ENCODE measurements at regions not wholly inside any gene's neighbourhood (a gene's known extent, or its start where the extent isn't known, plus 50 kb on each side); places are given as distances from the start of the nearest gene placed in this dataset.

DNA sequence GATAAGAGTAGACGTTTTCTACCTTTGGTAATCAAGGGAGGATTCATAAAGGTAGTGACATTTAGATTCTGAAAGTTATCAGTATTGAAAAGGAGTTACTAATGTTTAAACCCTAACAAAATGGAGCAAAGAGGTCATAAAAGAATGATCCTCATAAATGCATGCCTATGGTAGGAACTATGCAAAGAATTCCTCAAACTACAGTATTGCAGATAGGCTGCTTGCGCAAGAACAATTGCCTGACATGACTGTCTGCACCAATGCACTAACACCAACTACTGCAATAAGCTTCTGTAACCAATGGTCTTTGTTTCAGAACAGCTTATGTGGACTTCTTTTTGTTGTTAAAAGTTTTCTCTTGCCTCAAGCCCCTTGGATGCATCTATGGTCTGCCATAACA, 597.3 kb upstream of the ADGRL4 start:
- TF ChIP-seq POLR2AphosphoS5 (IDR thresholded peaks at IDR 0.05): no peak
- TF ChIP-seq CTCF (IDR thresholded peaks at IDR 0.05): no peak
- no peak for TF ChIP-seq EP300 (IDR thresholded peaks at IDR 0.05)
- no peak for TF ChIP-seq POLR2A (IDR thresholded peaks at IDR 0.05)
- Histone ChIP-seq H3K27ac (no peak overlapping the region), H3K27me3 (no peaks in the 10 kb centered on the region), H3K4me3 (no peak overlapping the region), H3K36me3 (no peaks in the 10 kb centered on the region), H3K9me3 (no peaks in the 10 kb centered on the region), H3K4me1 (no peaks in the 10 kb centered on the region)
- WGBS, 2 donors: 54 to 73% methylated on average over 2 of the region's 2 CpGs
- no peak for DNase-seq
- intact Hi-C loops (cut with DNase I): no loop called here

GRCh38 chr1:79599257-79599656, 592.7 kb upstream of the ADGRL4 start:
- no peak for TF ChIP-seq CTCF (IDR thresholded peaks at IDR 0.05)
- TF ChIP-seq POLR2AphosphoS5 (IDR thresholded peaks at IDR 0.05): no peak
- no peak for TF ChIP-seq POLR2A (IDR thresholded peaks at IDR 0.05)
- no peak for TF ChIP-seq EP300 (IDR thresholded peaks at IDR 0.05)
- H3K4me1 ChIP-seq: no peaks in the 10 kb centered on the region
- 82 to 83% methylated on average over 2 of the region's 2 CpGs for WGBS, 2 donors
- no peak overlapping the region for H3K4me3 ChIP-seq
- H3K9me3 ChIP-seq: no peaks in the 10 kb centered on the region
- no peak overlapping the region for H3K27ac ChIP-seq
- H3K27me3 ChIP-seq: no peaks in the 10 kb centered on the region
- intact Hi-C loops (cut with DNase I): no loop called here
- no peaks in the 10 kb centered on the region for H3K36me3 ChIP-seq
- DNase-seq: no peak

DNA sequence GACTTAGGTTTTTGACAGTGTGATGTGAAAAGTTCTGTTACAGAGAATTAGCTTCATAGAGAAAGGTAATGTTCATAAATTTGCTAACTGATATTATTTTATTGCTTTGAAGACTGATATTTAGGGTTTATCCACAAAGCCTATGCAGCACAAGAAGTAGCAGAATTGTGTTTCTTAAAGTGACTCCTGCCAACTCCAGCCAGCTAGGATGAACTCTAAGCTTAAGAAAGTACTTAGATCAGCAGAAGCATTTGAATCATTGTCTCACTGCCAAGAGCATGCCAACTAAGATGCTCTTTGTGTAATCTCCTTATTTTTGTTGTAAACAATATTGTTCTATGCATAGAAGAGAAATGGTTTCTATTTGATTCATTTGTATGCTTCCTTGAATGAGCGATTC, 589.4 kb upstream of the ADGRL4 start:
- 79 to 87% methylated on average over 1 of the region's 1 CpG for WGBS, 2 donors
- intact Hi-C loops (cut with DNase I): no loop called here

DNA sequence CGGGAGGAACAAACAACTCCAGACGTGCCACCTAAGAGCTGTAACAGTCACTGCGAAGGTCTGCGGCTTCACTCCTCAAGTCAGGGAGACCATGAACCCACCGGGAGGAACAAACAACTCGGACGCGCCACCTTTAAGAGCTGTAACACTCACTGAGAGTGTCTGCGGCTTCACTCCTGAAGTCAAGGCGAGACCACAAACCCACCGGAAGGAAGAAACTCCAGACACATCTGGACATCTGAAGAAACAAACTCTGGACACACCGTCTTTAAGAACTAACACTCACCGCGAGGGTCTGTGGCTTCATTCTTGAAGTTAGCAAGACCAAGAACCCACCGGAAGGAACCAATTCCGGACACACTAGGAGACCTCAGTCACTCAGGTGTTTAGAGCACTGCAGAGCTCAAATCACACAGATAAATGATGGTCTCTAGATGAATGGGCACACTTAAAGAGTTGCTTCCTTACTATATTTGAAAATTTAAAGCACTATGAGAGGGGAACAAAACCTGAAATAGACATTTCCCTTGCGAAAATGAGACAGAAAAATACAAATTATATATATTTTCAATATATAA, 587.7 kb upstream of the ADGRL4 start:
- Histone ChIP-seq H3K27ac (no peak overlapping the region), H3K27me3 (no peaks in the 10 kb centered on the region), H3K4me3 (no peak overlapping the region), H3K9me3 (no peaks in the 10 kb centered on the region), H3K36me3 (no peaks in the 10 kb centered on the region), H3K4me1 (no peaks in the 10 kb centered on the region)
- 86 to 90% methylated on average over 17 of the region's 17 CpGs for WGBS, 2 donors
- intact Hi-C loops (cut with DNase I): no loop called here
- TF ChIP-seq CTCF (IDR thresholded peaks at IDR 0.05) (no peak), POLR2A (IDR thresholded peaks at IDR 0.05) (no peak), POLR2AphosphoS5 (IDR thresholded peaks at IDR 0.05) (no peak), EP300 (IDR thresholded peaks at IDR 0.05) (no peak)
- no peak for DNase-seq

More for the DNA sequence above, 589.4 kb upstream of the ADGRL4 start:
- DNase-seq: no peak
- no peaks in the 10 kb centered on the region for H3K9me3 ChIP-seq
- no peaks in the 10 kb centered on the region for H3K36me3 ChIP-seq
- no peak overlapping the region for H3K4me3 ChIP-seq
- no peaks in the 10 kb centered on the region for H3K27me3 ChIP-seq
- H3K4me1 ChIP-seq: no peaks in the 10 kb centered on the region
- no peak for TF ChIP-seq EP300 (IDR thresholded peaks at IDR 0.05)
- TF ChIP-seq POLR2A (IDR thresholded peaks at IDR 0.05): no peak
- TF ChIP-seq CTCF (IDR thresholded peaks at IDR 0.05): no peak
- no peak for TF ChIP-seq POLR2AphosphoS5 (IDR thresholded peaks at IDR 0.05)
- H3K27ac ChIP-seq: no peak overlapping the region

- no peak overlapping the region for H3K27ac ChIP-seq
- H3K9me3 ChIP-seq: no peaks in the 10 kb centered on the region
- 90 to 92% methylated on average over 1 of the region's 1 CpG for WGBS, 2 donors
- H3K4me3 ChIP-seq: no peak overlapping the region
- H3K36me3 ChIP-seq: no peaks in the 10 kb centered on the region
- TF ChIP-seq POLR2A (IDR thresholded peaks at IDR 0.05) (no peak), EP300 (IDR thresholded peaks at IDR 0.05) (no peak), POLR2AphosphoS5 (IDR thresholded peaks at IDR 0.05) (no peak), CTCF (IDR thresholded peaks at IDR 0.05) (no peak)
- intact Hi-C loops (cut with DNase I): no loop called here
- no peaks in the 10 kb centered on the region for H3K4me1 ChIP-seq
- H3K27me3 ChIP-seq: no peaks in the 10 kb centered on the region
- DNase-seq: no peak
Observed at GRCh38 chr1:79592707-79593106, 586.2 kb upstream of the ADGRL4 start.

All from sigmoid colon (tissue), 6 donors.